H1 (cell line): ENCODE measurements at regions not wholly inside any gene's neighbourhood (a gene's known extent, or its start where the extent isn't known, plus 50 kb on each side); places are given as distances from the start of the nearest gene placed in this dataset.

Source experiments
- CTCF ChIA-PET: fragments of 300-600 bp; sonication (Branson Sonifier 250); formaldehyde crosslinking; loops from one replicate; lab custom pipeline; 2021; ENCODE audit not compliant: partially characterized antibody; lab: Charles Lee
- POLR2A ChIA-PET: fragments of 300-600 bp; sonication (Branson Sonifier 250); formaldehyde crosslinking; loops from one replicate; lab custom pipeline; 2021; ENCODE audit warnings: inconsistent platforms; ENCODE audit not compliant: partially characterized antibody; lab: Charles Lee
- DNase-seq, 2 experiments: peaks; one replicate each; pipeline versions ENCODE4 v3.0.0 to v3.0.0-alpha.2; 2010 to 2022; ENCODE audit warnings: low spot score in 2 of 2, low read depth in 1 of 2, mixed read lengths in 1 of 2
- FAIRE-seq: peaks from 2 replicates; lab custom pipeline; 2011; peaks lifted over from hg19 to GRCh38; lab: Jason Lieb, UNC
- H2AFZ ChIP-seq: 2 replicates; pipeline ENCODE4 v1.8.1; 2012; ENCODE audit warnings: low read length, inconsistent platforms
- H2AK5ac ChIP-seq: 2 replicates; pipeline ENCODE4 v1.6.1; 2013; ENCODE audit warnings: low read depth, low read length
- H2BK120ac ChIP-seq: replicated peaks from 2 replicates; pipeline ENCODE3; 2013; ENCODE audit warnings: low read depth, low read length, inconsistent platforms
- H2BK12ac ChIP-seq: 2 replicates; pipeline ENCODE4 v1.6.1; 2013; ENCODE audit warnings: low read depth, low read length
- H2BK15ac ChIP-seq: 2 replicates; pipeline ENCODE4 v1.6.1; 2013; ENCODE audit warnings: low read length
- H2BK20ac ChIP-seq: 2 replicates; pipeline ENCODE4 v1.6.1; 2013; ENCODE audit warnings: low read length
- H2BK5ac ChIP-seq: 2 replicates; pipeline ENCODE4 v1.6.1; 2013; ENCODE audit warnings: low read depth, low read length
- H3K14ac ChIP-seq: 2 replicates; pipeline ENCODE4 v1.6.1; 2013; ENCODE audit warnings: inconsistent platforms; ENCODE audit not compliant: insufficient read length
- H3K18ac ChIP-seq: 2 replicates; pipeline ENCODE4 v1.6.1; 2013; ENCODE audit warnings: low read length; ENCODE audit errors: extremely low read depth
- H3K23ac ChIP-seq: 2 replicates; pipeline ENCODE4 v1.6.1; 2013; ENCODE audit warnings: inconsistent platforms; ENCODE audit not compliant: insufficient read length
- H3K23me2 ChIP-seq: 2 replicates; pipeline ENCODE4 v1.6.1; 2013; ENCODE audit warnings: low read depth, low read length
- H3K27ac ChIP-seq: 2 replicates; pipeline ENCODE4 v1.6.1; 2011; ENCODE audit warnings: low read depth, low read length, inconsistent platforms
- H3K27me3 ChIP-seq, 4 experiments: replicated peaks in 1 of 4; 1 replicate in 1 of 4; 2 replicates in 3 of 4; pipeline versions ENCODE4 v1.6.1 to v1.8.1; 2011 to 2013; ENCODE audit warnings: low read length in 3 of 4, mild to moderate bottlenecking in 3 of 4, inconsistent platforms in 2 of 4, mixed read lengths in 2 of 4, moderate library complexity in 1 of 4; ENCODE audit not compliant: control insufficient read depth in 3 of 4, insufficient read depth in 3 of 4; ENCODE audit errors: extremely low read depth in 1 of 4
- H3K36me3 ChIP-seq, 4 experiments: 2 replicates each; pipeline versions ENCODE4 v1.6.1 to v1.8.1; 2011 to 2013; ENCODE audit warnings: mild to moderate bottlenecking in 4 of 4, low read length in 3 of 4, moderate library complexity in 2 of 4, control low read depth in 1 of 4, inconsistent platforms in 1 of 4; ENCODE audit not compliant: insufficient read depth in 4 of 4, control insufficient read depth in 2 of 4
- H3K4ac ChIP-seq: replicated peaks from 2 replicates; pipeline ENCODE3; 2013; ENCODE audit warnings: low read length, low read depth, mixed read lengths, inconsistent platforms; ENCODE audit not compliant: insufficient read length
- H3K4me1 ChIP-seq, 4 experiments: replicated peaks in 1 of 4; 1 replicate in 1 of 4; 2 replicates in 3 of 4; pipeline versions ENCODE4 v1.6.1 to v1.8.1; 2011 to 2013; ENCODE audit warnings: low read length in 3 of 4, inconsistent platforms in 2 of 4, mixed read lengths in 1 of 4; ENCODE audit not compliant: insufficient read depth in 4 of 4, control insufficient read depth in 3 of 4
- H3K4me2 ChIP-seq, 2 experiments: 2 replicates each; pipeline versions ENCODE4 v1.6.1 to v1.8.1; 2011 to 2013; ENCODE audit warnings: low read depth in 2 of 2, low read length in 2 of 2, control low read depth in 1 of 2, inconsistent platforms in 1 of 2, mild to moderate bottlenecking in 1 of 2; ENCODE audit not compliant: insufficient read depth in 1 of 2
- H3K4me3 ChIP-seq, 4 experiments: fragments of 200-600, 300-600 bp in 1 of 4; sonication (generic), shearing (Covaris generic), sonication (Bioruptor Twin) in 1 of 4; 2 replicates each; pipeline versions ENCODE4 v1.5.1 to v1.8.1; 2011 to 2016; ENCODE audit warnings: low read length in 4 of 4, low read depth in 3 of 4, control low read depth in 2 of 4, inconsistent platforms in 2 of 4, mild to moderate bottlenecking in 2 of 4, mixed read lengths in 1 of 4, moderate library complexity in 1 of 4; ENCODE audit not compliant: insufficient read depth in 2 of 4; ENCODE audit errors: extremely low read depth in 1 of 4
- H3K56ac ChIP-seq: replicated peaks from 2 replicates; pipeline ENCODE3; 2013; ENCODE audit warnings: low read depth, mild to moderate bottlenecking, mixed read lengths, low read length, inconsistent platforms; ENCODE audit not compliant: insufficient read length
- H3K79me1 ChIP-seq: 2 replicates; pipeline ENCODE4 v1.6.1; 2013; ENCODE audit warnings: low read depth, low read length, control low read depth
- H3K79me2 ChIP-seq, 2 experiments: 2 replicates each; pipeline versions ENCODE4 v1.6.1 to v1.8.1; 2012 to 2013; ENCODE audit warnings: low read length in 2 of 2, mild to moderate bottlenecking in 2 of 2, inconsistent platforms in 1 of 2; ENCODE audit not compliant: insufficient read depth in 2 of 2, control insufficient read depth in 1 of 2
- H3K9ac ChIP-seq, 4 experiments: replicated peaks in 1 of 4; 1 replicate in 1 of 4; 2 replicates in 3 of 4; pipeline versions ENCODE4 v1.6.1 to v1.8.1; 2011 to 2013; ENCODE audit warnings: low read depth in 3 of 4, low read length in 3 of 4, control low read depth in 2 of 4, mild to moderate bottlenecking in 2 of 4, moderate library complexity in 2 of 4, inconsistent platforms in 1 of 4; ENCODE audit errors: extremely low read depth in 1 of 4
- H3K9me3 ChIP-seq, 2 experiments: 2 replicates each; pipeline versions ENCODE4 v1.6.1 to v1.8.1; 2012 to 2013; ENCODE audit warnings: mild to moderate bottlenecking in 2 of 2, moderate library complexity in 2 of 2, control low read depth in 1 of 2, inconsistent platforms in 1 of 2, low read depth in 1 of 2, low read length in 1 of 2, mixed read lengths in 1 of 2; ENCODE audit not compliant: insufficient read depth in 2 of 2
- H4K20me1 ChIP-seq, 2 experiments: replicated peaks in 1 of 2; 2 replicates each; pipeline versions ENCODE3 to v1.8.1; 2011 to 2013; ENCODE audit warnings: inconsistent platforms in 2 of 2, low read length in 2 of 2, mild to moderate bottlenecking in 1 of 2; ENCODE audit not compliant: insufficient read depth in 2 of 2, control insufficient read depth in 1 of 2
- H4K5ac ChIP-seq: 2 replicates; pipeline ENCODE4 v1.6.1; 2013; ENCODE audit warnings: low read length, low read depth, mixed read lengths, inconsistent platforms; ENCODE audit not compliant: insufficient read length
- H4K8ac ChIP-seq: 2 replicates; pipeline ENCODE4 v1.8.0; 2013; ENCODE audit warnings: mild to moderate bottlenecking, moderate library complexity, low read length, inconsistent platforms; ENCODE audit not compliant: insufficient read depth; ENCODE audit errors: extremely low read depth
- H4K91ac ChIP-seq: replicated peaks from 2 replicates; pipeline ENCODE3; 2013; ENCODE audit warnings: low read length, mixed read lengths, inconsistent platforms; ENCODE audit not compliant: insufficient read length
- KDM1A ChIP-seq: fragments of 200-600, 300-600 bp; sonication (generic); IDR thresholded peaks from 2 replicates; pipeline ENCODE4 v1.7.1; 2016; ENCODE audit warnings: mild to moderate bottlenecking, low read length, borderline replicate concordance
- TAF7 ChIP-seq: optimal IDR thresholded peaks from 2 replicates; pipeline ENCODE3; 2011; ENCODE audit warnings: low read depth, mild to moderate bottlenecking, inconsistent platforms, low read length, moderate library complexity, borderline replicate concordance

DNA sequence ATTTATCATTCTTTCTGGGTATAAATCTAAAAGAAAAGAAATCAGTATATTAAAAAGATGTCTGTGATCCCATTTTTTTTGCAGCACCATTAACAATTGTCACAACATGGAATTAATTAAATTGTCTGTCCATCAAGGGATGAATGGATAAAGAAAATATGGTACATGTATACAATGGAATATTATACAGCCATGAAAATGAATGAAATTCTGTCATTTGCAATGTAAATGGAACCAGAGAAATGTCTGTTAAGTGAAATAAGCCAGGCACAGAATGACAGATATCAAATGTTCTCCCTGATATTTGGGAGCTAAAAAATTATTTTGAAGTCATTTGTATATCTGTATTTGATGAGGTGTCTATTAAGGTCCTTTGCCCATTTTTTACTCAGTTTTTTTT is 77.1 kb upstream of the NDST4 start:
- ChIA-PET CTCF (no interaction called here), POLR2A (no interaction called here)
- Histone ChIP-seq H2BK5ac (no peak overlapping the region), H3K4me3 (no peak overlapping the region), H4K8ac (no peak overlapping the region), H3K79me1 (no peaks in the 10 kb centered on the region), H2AK5ac (no peak overlapping the region), H3K14ac (no peak overlapping the region), H4K20me1 (no peaks in the 10 kb centered on the region), H2AFZ (no peak overlapping the region), H3K23ac (no peak overlapping the region), H3K18ac (no peak overlapping the region), H4K5ac (no peak overlapping the region), H2BK15ac (no peak overlapping the region), H4K91ac (no peak overlapping the region), H2BK20ac (no peak overlapping the region), H3K4me1 (no peaks in the 10 kb centered on the region), H3K23me2 (no peaks in the 10 kb centered on the region), H3K27me3 (no peaks in the 10 kb centered on the region), H3K4ac (no peak overlapping the region), H2BK12ac (no peak overlapping the region), H3K36me3 (no peaks in the 10 kb centered on the region), H2BK120ac (no peak overlapping the region), H3K4me2 (no peak overlapping the region), H3K9ac (no peak overlapping the region), H3K9me3 (no peaks in the 10 kb centered on the region), H3K56ac (no peak overlapping the region), H3K27ac (no peak overlapping the region), H3K79me2 (no peaks in the 10 kb centered on the region)
- TF ChIP-seq TAF7 (no peak), KDM1A (peak; percentile 51; the same call in 1 of the 2 replicates)
- DNase-seq, result no peak
- no peak for FAIRE-seq
